HEK293T (cell line): ENCODE measurements at regions not wholly inside any gene's neighbourhood (a gene's known extent, or its start where the extent isn't known, plus 50 kb on each side); places are given as distances from the start of the nearest gene placed in this dataset.

ENCODE experiments used
- CTCF ChIA-PET: fragments of 350-600 bp; formaldehyde crosslinking; extraction: SDS; loops from one replicate; lab custom pipeline; 2021; ENCODE audit warnings: antibody characterized with exemption, inconsistent platforms; lab: Yijun Ruan, JAX
- POLR2A ChIA-PET: fragments of 350-600 bp; formaldehyde crosslinking; extraction: SDS; loops from one replicate; lab custom pipeline; 2020; ENCODE audit warnings: antibody characterized with exemption, inconsistent platforms; lab: Yijun Ruan, JAX
- DNase-seq: peaks from one replicate; pipeline ENCODE4 v3.0.0; 2012; ENCODE audit warnings: mixed read lengths; ENCODE audit errors: extremely low spot score
- ARNT ChIP-seq: fragments of 450-650 bp; IDR thresholded peaks from 2 replicates; pipeline ENCODE4 v1.6.1; 2017; ENCODE audit warnings: mild to moderate bottlenecking
- BHLHE40 ChIP-seq: fragments of 450-650 bp; IDR thresholded peaks from 2 replicates; pipeline ENCODE4 v1.6.1; 2016; ENCODE audit warnings: mild to moderate bottlenecking, moderate library complexity, borderline replicate concordance
- CTBP1 ChIP-seq: fragments of 450-650 bp; IDR thresholded peaks from 2 replicates; pipeline ENCODE4 v1.6.1; 2016; ENCODE audit warnings: borderline replicate concordance
- ELF4 ChIP-seq: fragments of 450-650 bp; IDR thresholded peaks from 2 replicates; pipeline ENCODE4 v1.6.1; 2017; ENCODE audit warnings: antibody characterized with exemption
- FOXA1 ChIP-seq: fragments of 450-650 bp; IDR thresholded peaks from 2 replicates; pipeline ENCODE4 v1.6.1; 2016; ENCODE audit warnings: mild to moderate bottlenecking
- FOXK2 ChIP-seq: fragments of 450-650 bp; IDR thresholded peaks from 2 replicates; pipeline ENCODE4 v1.6.1; 2016; ENCODE audit warnings: mild to moderate bottlenecking
- FOXM1 ChIP-seq: fragments of 450-650 bp; IDR thresholded peaks from 2 replicates; pipeline ENCODE4 v1.6.1; 2017; ENCODE audit warnings: mild to moderate bottlenecking, borderline replicate concordance
- HDGF ChIP-seq: fragments of 450-650 bp; IDR thresholded peaks from 2 replicates; pipeline ENCODE4 v1.6.1; 2017; ENCODE audit warnings: antibody characterized with exemption, borderline replicate concordance
- L3MBTL2 ChIP-seq: fragments of 450-650 bp; conservative IDR thresholded peaks from 2 replicates; pipeline ENCODE4 v1.6.1; 2016; ENCODE audit warnings: mild to moderate bottlenecking
- LEF1 ChIP-seq: fragments of 450-650 bp; IDR thresholded peaks from 2 replicates; pipeline ENCODE4 v1.6.1; 2017; ENCODE audit warnings: mild to moderate bottlenecking, borderline replicate concordance
- NFRKB ChIP-seq: fragments of 450-650 bp; IDR thresholded peaks from 2 replicates; pipeline ENCODE4 v1.6.1; 2016; ENCODE audit warnings: mild to moderate bottlenecking, moderate library complexity
- PKNOX1 ChIP-seq: fragments of 450-650 bp; IDR thresholded peaks from 2 replicates; pipeline ENCODE4 v1.6.1; 2016
- SP1 ChIP-seq: fragments of 450-650 bp; IDR thresholded peaks from 2 replicates; pipeline ENCODE4 v1.6.1; 2017
- SUZ12 ChIP-seq: fragments of 450-650 bp; IDR thresholded peaks from 2 replicates; pipeline ENCODE4 v1.6.1; 2016; ENCODE audit warnings: mild to moderate bottlenecking
- TARDBP ChIP-seq: fragments of 450-650 bp; IDR thresholded peaks from 2 replicates; pipeline ENCODE4 v1.6.1; 2016
- ZNF384 ChIP-seq: fragments of 450-650 bp; IDR thresholded peaks from 2 replicates; pipeline ENCODE4 v1.6.1; 2016

DNA sequence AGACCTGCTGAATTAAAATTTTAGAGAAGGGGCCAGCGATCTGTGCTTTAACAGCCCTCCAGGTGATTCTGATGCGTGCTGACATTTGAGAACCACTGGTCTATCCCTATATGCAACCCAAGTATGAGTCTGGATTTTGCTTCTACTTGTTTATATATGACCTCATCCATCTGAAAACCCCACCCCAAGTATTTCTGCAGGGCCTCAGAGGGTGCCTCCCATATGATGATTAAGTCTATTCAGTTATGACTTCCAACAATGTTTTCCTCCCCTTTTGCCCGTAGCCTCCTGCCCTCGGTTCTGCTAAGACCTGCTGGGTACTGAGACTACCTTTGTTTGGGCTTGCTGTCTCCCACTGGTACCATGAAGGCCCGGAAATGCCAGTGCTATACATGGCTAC lies 376.0 kb upstream of the SMARCA2 start:
- ChIA-PET POLR2A (no interaction called here), CTCF (interaction anchor here (0.7 kb wide), 1 partner anchor 101 kb away, joined by 3 read pairs; no protein-coding TSS in a partner anchor)
- DNase-seq: no peak
- TF ChIP-seq LEF1: no peak
- no peak for TF ChIP-seq NFRKB
- TF ChIP-seq ELF4: no peak
- TF ChIP-seq BHLHE40: no peak
- TF ChIP-seq ARNT: no peak
- TF ChIP-seq L3MBTL2: no peak
- TF ChIP-seq HDGF: no peak
- TF ChIP-seq CTBP1: no peak
- no peak for TF ChIP-seq SUZ12
- no peak for TF ChIP-seq ZNF384
- no peak for TF ChIP-seq FOXM1
- TF ChIP-seq FOXK2: no peak
- no peak for TF ChIP-seq TARDBP

DNA sequence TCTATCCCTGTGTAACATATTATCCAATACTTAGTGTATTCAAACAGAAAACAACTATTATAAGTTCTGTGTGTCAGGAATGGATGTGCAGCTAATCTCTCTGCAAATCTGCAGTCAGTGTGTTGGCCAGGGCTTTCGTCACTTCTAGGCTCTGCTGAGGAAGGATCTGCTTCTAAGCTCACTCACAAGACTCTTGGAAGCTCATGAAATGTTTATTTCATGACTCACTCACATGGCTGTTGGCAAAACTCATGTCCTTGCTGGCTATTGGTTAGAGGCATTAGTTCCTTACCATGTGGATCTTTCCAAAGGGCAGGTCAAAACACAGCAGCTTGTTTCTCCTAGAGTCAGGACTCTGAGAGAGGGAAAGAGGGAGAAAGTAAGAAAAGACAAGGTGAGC lies 367.4 kb upstream of the SMARCA2 start:
- CTCF ChIA-PET: no interaction called here
- POLR2A ChIA-PET: no interaction called here
- DNase-seq: no peak
- TF ChIP-seq HDGF: no peak

DNA sequence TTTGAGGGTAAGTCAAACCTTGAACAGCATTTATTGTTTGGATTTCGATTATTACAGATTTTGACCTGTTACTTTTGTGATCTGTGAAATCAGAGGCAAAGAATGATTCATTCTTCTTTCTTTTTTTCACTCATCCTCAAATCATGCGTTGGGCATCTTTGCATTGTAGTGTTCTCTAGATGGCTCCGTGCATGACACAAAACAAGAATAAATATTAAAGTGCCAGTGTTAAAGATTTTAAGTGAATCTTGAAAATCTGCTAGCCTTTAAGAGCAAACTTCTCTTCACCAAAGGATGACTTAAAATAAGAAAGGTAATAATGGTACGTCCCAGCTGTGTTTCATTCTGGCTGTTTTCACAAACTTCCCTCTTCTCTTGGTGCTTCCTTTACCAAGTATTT lies 361.9 kb upstream of the SMARCA2 start:
- POLR2A ChIA-PET: no interaction called here
- no peak for DNase-seq
- CTCF ChIA-PET: no interaction called here
- TF ChIP-seq SP1 (no peak), FOXM1 (no peak), L3MBTL2 (no peak), PKNOX1 (no peak), LEF1 (no peak), HDGF (no peak), NFRKB (no peak)

- ChIA-PET POLR2A (no interaction called here), CTCF (no interaction called here)
- DNase-seq: no peak
- TF ChIP-seq LEF1: no peak
- TF ChIP-seq FOXM1: no peak
- no peak for TF ChIP-seq CTBP1
- TF ChIP-seq FOXA1: no peak
- no peak for TF ChIP-seq SP1
- TF ChIP-seq SUZ12: no peak
Observed at GRCh38 chr9:1658661-1659362, 356.3 kb upstream of the SMARCA2 start.

GRCh38 chr9:1659363-1659690 lies 355.8 kb upstream of the SMARCA2 start:
- DNase-seq: no peak
- POLR2A ChIA-PET: no interaction called here
- CTCF ChIA-PET: no interaction called here
- no peak for TF ChIP-seq ZNF384
- no peak for TF ChIP-seq FOXM1
- TF ChIP-seq FOXA1: no peak
- TF ChIP-seq PKNOX1: no peak
- no peak for TF ChIP-seq NFRKB
- no peak for TF ChIP-seq LEF1
- TF ChIP-seq TARDBP: no peak

GRCh38 chr9:1668441-1668840 lies 346.7 kb upstream of the SMARCA2 start:
- TF ChIP-seq TARDBP (no peak), ARNT (no peak), PKNOX1 (no peak)
- CTCF ChIA-PET: no interaction called here
- no peak for DNase-seq
- POLR2A ChIA-PET: no interaction called here

- DNase-seq: no peak
- ChIA-PET CTCF (no interaction called here), POLR2A (no interaction called here)
- TF ChIP-seq TARDBP: no peak
- no peak for TF ChIP-seq FOXM1
- no peak for TF ChIP-seq FOXK2
- no peak for TF ChIP-seq LEF1
Observed at GRCh38 chr9:1673300-1673699, 341.8 kb upstream of the SMARCA2 start.

DNA sequence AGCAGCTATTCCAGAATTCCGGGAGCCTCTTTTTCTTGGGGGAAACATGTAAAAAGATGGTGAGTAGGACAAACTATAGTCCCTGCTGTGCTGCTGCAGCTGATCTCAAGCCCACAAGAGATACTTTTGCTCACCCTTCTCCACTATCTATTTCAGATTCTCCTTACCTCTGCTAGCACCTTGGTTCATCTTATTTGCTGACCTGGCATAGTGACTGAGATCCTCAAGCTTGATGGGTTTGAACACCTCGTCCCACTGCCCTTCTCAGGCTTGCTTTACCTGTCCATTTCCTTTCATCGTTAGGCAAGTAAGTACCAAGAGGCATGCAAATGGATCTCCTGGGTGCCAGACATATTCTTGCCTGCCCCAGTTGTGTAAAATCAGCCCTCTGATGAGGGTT lies 338.4 kb upstream of the SMARCA2 start:
- DNase-seq: no peak
- CTCF ChIA-PET: no interaction called here
- POLR2A ChIA-PET: no interaction called here
- TF ChIP-seq HDGF: no peak
- no peak for TF ChIP-seq TARDBP
- TF ChIP-seq SUZ12: no peak
- no peak for TF ChIP-seq NFRKB
- no peak for TF ChIP-seq L3MBTL2
- no peak for TF ChIP-seq FOXM1
- no peak for TF ChIP-seq ELF4
- TF ChIP-seq SP1: no peak
